ENCODE measurements at regions not wholly inside any gene's neighbourhood (a gene's known extent, or its start where the extent isn't known, plus 50 kb on each side); places are given as distances from the start of the nearest gene placed in this dataset.

DNA sequence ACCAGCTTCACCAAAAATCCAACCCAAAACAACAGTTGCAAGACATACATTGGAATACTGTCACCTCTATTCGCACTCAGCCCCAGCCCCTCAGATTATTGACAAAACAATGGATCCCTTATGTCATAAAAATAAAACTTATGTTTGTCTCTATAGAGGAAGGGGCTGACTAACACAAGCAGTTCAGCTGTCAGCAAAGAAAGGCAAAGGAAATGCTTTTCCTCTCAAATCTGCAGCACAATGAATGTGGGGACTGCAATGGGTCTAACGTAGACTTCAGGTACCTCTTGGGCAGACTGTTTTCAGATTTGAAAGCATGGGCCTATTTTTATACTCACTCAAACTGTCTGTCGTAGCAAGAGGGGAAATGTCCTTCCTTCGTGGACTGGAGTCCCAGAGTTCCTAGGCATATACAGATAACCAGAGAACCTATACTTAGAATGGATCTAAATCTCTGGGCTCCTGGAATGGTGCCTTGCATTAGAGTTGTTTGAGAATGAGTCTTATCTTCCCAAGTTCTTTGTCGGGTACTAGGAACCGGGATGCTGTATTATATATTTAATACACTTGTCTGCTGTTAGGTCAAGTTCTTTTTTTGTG, 307.7 kb upstream of the DDX53 start:
- H3K4me3 ChIP-seq (ENCODE audit: low read depth, low read length): no peak overlapping the region
- in situ Hi-C loops (cut with HindIII; ENCODE audit: low sequenced_read_pairs): no loop called here
- DNase-seq (ENCODE audit: low read depth): no peak
- TF ChIP-seq, protein P1, sequence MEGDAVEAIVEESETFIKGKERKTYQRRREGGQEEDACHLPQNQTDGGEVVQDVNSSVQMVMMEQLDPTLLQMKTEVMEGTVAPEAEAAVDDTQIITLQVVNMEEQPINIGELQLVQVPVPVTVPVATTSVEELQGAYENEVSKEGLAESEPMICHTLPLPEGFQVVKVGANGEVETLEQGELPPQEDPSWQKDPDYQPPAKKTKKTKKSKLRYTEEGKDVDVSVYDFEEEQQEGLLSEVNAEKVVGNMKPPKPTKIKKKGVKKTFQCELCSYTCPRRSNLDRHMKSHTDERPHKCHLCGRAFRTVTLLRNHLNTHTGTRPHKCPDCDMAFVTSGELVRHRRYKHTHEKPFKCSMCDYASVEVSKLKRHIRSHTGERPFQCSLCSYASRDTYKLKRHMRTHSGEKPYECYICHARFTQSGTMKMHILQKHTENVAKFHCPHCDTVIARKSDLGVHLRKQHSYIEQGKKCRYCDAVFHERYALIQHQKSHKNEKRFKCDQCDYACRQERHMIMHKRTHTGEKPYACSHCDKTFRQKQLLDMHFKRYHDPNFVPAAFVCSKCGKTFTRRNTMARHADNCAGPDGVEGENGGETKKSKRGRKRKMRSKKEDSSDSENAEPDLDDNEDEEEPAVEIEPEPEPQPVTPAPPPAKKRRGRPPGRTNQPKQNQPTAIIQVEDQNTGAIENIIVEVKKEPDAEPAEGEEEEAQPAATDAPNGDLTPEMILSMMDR (IDR thresholded peaks at IDR 0.05; ENCODE audit: low read depth, low read length, missing control alignments): no peak

DNA sequence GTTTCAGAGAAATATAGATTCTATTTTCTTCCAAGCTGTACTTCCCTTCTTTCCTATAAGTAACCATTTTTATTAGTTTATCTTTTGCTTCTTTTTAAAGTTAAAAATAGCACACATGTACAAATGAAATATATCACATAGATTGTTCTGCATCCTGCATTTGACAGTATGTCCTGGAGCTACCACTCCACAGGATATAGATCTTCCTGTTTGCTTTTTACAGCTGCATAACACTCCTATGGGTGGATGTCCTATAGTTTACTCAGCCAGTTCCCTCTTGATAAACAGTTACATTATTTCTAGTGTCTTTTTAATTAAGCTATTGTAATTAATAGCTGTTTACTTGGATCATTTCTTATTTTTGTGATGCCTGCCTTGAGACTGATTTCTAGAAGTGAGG, 301.6 kb upstream of the DDX53 start:
- no peak for DNase-seq (ENCODE audit: low read depth)
- TF ChIP-seq, protein P1 (IDR thresholded peaks at IDR 0.05; ENCODE audit: low read depth, low read length, missing control alignments): no peak
- in situ Hi-C loops (cut with HindIII; ENCODE audit: low sequenced_read_pairs): no loop called here
- H3K4me3 ChIP-seq (ENCODE audit: low read depth, low read length): no peak overlapping the region

DNA sequence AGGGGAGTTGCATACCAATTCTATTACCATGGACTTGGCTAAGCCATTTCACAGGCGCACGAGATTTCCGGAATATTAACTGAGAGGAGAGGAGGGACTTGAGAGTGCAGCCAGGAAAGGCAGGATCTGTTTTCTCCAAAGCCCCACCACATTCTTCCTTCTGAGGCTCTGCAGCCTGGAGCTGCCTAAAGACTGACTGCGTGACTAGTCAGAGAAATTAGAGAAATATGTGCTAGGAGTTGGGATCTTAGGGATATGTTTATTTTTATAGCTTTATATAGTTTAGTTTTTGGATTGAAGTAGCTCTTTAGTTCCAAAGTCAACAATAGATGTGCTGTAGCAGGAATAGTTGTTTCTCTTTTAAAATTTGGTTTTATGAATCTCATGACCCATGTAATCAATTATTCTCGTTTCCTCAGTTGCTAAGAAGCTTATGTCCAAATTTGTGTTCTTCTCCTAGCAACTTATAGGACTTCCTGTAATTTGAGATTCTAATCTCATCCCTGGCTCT, 300.1 kb upstream of the DDX53 start:
- TF ChIP-seq, protein P1 (IDR thresholded peaks at IDR 0.05; ENCODE audit: low read depth, low read length, missing control alignments): no peak
- H3K4me3 ChIP-seq (ENCODE audit: low read depth, low read length): no peak overlapping the region
- DNase-seq (ENCODE audit: low read depth): peak; percentile 67
- in situ Hi-C loops (cut with HindIII; ENCODE audit: low sequenced_read_pairs): no loop called here

DNA sequence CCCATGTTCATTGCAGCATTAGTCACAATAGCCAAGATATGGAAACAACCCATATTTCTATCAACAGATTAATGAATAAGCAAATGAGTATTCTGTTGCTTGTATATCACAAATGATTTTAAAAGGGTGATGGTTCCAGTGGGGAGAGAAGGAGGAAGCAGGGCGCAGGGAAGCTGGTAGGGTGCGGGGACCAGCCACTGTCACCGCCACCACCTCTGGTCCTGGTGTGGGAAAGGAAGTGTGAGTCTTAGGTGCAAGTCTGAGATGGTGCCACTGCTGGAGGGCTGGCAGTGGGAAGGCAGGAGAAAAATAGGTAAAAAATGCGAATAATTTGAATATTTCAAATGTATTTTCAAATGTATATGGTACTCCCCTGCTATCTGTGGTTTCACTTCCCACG, 286.8 kb upstream of the DDX53 start:
- in situ Hi-C loops (cut with HindIII; ENCODE audit: low sequenced_read_pairs): no loop called here
- no peak overlapping the region for H3K4me3 ChIP-seq (ENCODE audit: low read depth, low read length)
- no peak for DNase-seq (ENCODE audit: low read depth)
- TF ChIP-seq, protein P1 (IDR thresholded peaks at IDR 0.05; ENCODE audit: low read depth, low read length, missing control alignments): no peak

DNA sequence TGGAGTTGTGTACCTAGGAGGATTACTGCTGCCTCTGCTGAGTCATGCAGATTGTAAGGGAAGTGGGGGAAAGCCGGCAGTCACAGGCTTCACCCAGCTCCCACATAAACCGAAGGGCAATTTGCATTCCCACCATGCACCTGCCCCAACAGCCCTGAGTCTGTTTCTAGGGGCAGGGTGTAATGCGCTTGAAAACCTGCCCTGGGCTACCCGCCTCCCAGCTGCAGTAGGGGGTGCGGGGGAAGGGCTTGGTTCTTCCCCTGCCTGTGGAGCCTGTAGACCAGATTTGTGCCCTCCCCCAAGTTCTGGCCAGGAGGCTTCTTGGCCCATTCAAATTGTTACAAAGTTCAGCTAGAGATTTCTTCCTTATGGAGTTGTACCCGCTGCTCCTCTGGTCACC, 269.2 kb upstream of the DDX53 start:
- no peak for DNase-seq (ENCODE audit: low read depth)
- in situ Hi-C loops (cut with HindIII; ENCODE audit: low sequenced_read_pairs): no loop called here
- no peak overlapping the region for H3K4me3 ChIP-seq (ENCODE audit: low read depth, low read length)
- TF ChIP-seq, protein P1 (IDR thresholded peaks at IDR 0.05; ENCODE audit: low read depth, low read length, missing control alignments): no peak

DNA sequence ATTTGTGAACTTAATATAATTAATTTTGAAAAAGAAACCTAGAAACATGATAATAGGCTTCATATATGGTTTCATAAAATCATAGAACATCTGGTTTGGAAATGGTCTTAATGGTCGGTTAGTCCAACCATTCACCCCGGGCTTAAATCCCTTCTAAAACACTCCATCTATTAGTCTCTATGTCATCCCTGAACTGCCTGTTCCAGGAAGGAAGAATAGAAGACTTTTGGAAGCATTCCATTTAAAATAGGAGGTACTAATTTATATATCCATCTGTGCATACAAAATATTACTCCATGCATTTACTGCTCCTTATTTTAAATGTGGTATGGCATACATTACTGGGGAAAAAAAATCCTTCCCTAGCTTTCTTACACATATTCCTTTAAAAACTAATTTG, 262.2 kb upstream of the DDX53 start:
- TF ChIP-seq, protein P1 (IDR thresholded peaks at IDR 0.05; ENCODE audit: low read depth, low read length, missing control alignments): no peak
- no peak overlapping the region for H3K4me3 ChIP-seq (ENCODE audit: low read depth, low read length)
- in situ Hi-C loops (cut with HindIII; ENCODE audit: low sequenced_read_pairs): no loop called here
- no peak for DNase-seq (ENCODE audit: low read depth)

Data from astrocyte of the cerebellum (primary cell).